ENCODE measurements at regions not wholly inside any gene's neighbourhood (a gene's known extent, or its start where the extent isn't known, plus 50 kb on each side); places are given as distances from the start of the nearest gene placed in this dataset.

DNA sequence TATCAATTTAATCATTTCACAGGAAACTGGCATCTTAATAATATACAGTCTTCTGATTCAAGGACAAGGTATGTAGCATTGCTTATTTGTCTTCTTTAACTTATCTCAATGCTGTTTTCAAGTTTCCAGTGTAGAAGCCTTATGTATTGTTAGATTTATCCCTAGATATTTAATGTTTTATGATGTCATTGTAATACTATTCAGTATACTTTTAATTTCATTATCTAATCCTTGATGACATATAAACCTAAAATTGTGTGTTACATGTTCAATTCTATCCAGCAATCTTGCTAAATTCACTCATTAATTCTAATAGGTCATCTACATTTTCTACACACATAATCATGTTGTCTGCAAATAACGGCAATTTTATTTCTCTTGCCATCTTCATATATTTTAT, 126.3 kb upstream of the SEC61G start:
- no peak for DNase-seq (ENCODE audit: low read depth in 2 of 2)
- no peak overlapping the region for H3K4me3 ChIP-seq (replicated peaks in 1 of 4; ENCODE audit: control extremely low read depth in 1 of 4, insufficient read depth in 1 of 4, low read depth in 3 of 4, low read length in 4 of 4)
- no peak overlapping the region for H2AFZ ChIP-seq (ENCODE audit: low read length)
- no peak overlapping the region for H3K4me2 ChIP-seq (ENCODE audit: extremely low read depth, insufficient read depth, low read length)
- no peak overlapping the region for H3K9ac ChIP-seq (ENCODE audit: insufficient read depth, low read length)
- H3K36me3 ChIP-seq (ENCODE audit: control insufficient read depth, insufficient read depth, low read length), result no peaks in the 10 kb centered on the region
- no peaks in the 10 kb centered on the region for H3K9me3 ChIP-seq (ENCODE audit: control insufficient read depth, insufficient read depth, low read depth, low read length)
- no peak overlapping the region for H3K27ac ChIP-seq (ENCODE audit: insufficient read depth, low read length)
- no peaks in the 10 kb centered on the region for H4K20me1 ChIP-seq (ENCODE audit: control insufficient read depth, extremely low read depth, insufficient read depth, low read length)
- no peaks in the 10 kb centered on the region for H3K27me3 ChIP-seq (ENCODE audit: control insufficient read depth, insufficient read depth, low read length)
- no peak for TF ChIP-seq EZH2 (IDR thresholded peaks at IDR 0.05; ENCODE audit: low read length, missing control alignments)
- TF ChIP-seq, protein P1, sequence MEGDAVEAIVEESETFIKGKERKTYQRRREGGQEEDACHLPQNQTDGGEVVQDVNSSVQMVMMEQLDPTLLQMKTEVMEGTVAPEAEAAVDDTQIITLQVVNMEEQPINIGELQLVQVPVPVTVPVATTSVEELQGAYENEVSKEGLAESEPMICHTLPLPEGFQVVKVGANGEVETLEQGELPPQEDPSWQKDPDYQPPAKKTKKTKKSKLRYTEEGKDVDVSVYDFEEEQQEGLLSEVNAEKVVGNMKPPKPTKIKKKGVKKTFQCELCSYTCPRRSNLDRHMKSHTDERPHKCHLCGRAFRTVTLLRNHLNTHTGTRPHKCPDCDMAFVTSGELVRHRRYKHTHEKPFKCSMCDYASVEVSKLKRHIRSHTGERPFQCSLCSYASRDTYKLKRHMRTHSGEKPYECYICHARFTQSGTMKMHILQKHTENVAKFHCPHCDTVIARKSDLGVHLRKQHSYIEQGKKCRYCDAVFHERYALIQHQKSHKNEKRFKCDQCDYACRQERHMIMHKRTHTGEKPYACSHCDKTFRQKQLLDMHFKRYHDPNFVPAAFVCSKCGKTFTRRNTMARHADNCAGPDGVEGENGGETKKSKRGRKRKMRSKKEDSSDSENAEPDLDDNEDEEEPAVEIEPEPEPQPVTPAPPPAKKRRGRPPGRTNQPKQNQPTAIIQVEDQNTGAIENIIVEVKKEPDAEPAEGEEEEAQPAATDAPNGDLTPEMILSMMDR (conservative IDR thresholded peaks at IDR 0.05 in 1 of 2, IDR thresholded peaks at IDR 0.05 in 1 of 2; ENCODE audit: low read depth in 1 of 2, low read length in 2 of 2), result no peak
- H3K4me1 ChIP-seq (ENCODE audit: control insufficient read depth, extremely low read depth, insufficient read depth, low read length), result no peaks in the 10 kb centered on the region
- no peaks in the 10 kb centered on the region for H3K79me2 ChIP-seq (ENCODE audit: control insufficient read depth, insufficient read depth, low read length)

DNA sequence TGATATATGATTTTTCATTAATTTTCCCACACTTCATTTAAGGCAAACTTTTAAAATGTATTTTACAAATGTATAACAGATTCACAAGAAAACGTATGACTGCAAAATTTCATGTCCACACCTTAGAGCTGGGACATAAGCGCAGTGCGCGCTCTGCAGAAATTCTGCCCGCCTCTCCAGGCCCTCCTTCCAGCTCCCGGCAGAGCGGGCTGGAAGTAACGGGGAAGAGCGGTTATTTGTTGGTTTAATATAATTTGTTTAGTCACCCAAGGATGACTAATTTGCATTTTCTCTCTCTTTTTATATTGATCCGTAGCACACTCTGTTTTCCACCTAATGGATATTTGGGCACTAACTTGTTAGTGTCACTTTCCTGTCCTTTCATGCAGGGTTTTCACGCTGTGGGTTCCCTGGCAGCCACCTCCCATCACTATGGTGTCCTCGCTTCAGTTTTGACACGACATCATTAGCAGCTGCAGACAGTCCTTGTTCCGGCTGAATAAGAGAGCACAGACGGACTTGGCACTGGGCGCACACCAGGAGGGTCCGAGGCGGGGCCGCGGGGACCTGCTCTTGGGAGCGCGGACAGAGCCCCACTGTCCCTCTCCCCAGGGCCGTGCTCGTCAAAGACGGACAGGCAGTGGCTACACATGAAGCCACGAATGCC, 129.2 kb upstream of the SEC61G start:
- no peak for TF ChIP-seq EZH2 (IDR thresholded peaks at IDR 0.05; ENCODE audit: low read length, missing control alignments)
- TF ChIP-seq, protein P1 (conservative IDR thresholded peaks at IDR 0.05 in 1 of 2, IDR thresholded peaks at IDR 0.05 in 1 of 2; ENCODE audit: low read depth in 1 of 2, low read length in 2 of 2), result no peak
- no peaks in the 10 kb centered on the region for H3K4me1 ChIP-seq (ENCODE audit: control insufficient read depth, extremely low read depth, insufficient read depth, low read length)
- no peaks in the 10 kb centered on the region for H3K9me3 ChIP-seq (ENCODE audit: control insufficient read depth, insufficient read depth, low read depth, low read length)
- no peaks in the 10 kb centered on the region for H4K20me1 ChIP-seq (ENCODE audit: control insufficient read depth, extremely low read depth, insufficient read depth, low read length)
- no peaks in the 10 kb centered on the region for H3K79me2 ChIP-seq (ENCODE audit: control insufficient read depth, insufficient read depth, low read length)
- no peak overlapping the region for H3K9ac ChIP-seq (ENCODE audit: insufficient read depth, low read length)
- peak overlapping the region; percentile 90 for H3K4me2 ChIP-seq (ENCODE audit: extremely low read depth, insufficient read depth, low read length)
- H3K27me3 ChIP-seq (ENCODE audit: control insufficient read depth, insufficient read depth, low read length), result no peaks in the 10 kb centered on the region
- peak overlapping the region; percentile 65 for H2AFZ ChIP-seq (ENCODE audit: low read length)
- peak in 1 of 2 donors; percentile 13 for DNase-seq (ENCODE audit: low read depth in 2 of 2)
- peak overlapping the region; percentile 5 to 49 (median 38) for H3K4me3 ChIP-seq (replicated peaks in 1 of 4; ENCODE audit: control extremely low read depth in 1 of 4, insufficient read depth in 1 of 4, low read depth in 3 of 4, low read length in 4 of 4)
- H3K27ac ChIP-seq (ENCODE audit: insufficient read depth, low read length), result no peak overlapping the region
- H3K36me3 ChIP-seq (ENCODE audit: control insufficient read depth, insufficient read depth, low read length), result no peaks in the 10 kb centered on the region

DNA sequence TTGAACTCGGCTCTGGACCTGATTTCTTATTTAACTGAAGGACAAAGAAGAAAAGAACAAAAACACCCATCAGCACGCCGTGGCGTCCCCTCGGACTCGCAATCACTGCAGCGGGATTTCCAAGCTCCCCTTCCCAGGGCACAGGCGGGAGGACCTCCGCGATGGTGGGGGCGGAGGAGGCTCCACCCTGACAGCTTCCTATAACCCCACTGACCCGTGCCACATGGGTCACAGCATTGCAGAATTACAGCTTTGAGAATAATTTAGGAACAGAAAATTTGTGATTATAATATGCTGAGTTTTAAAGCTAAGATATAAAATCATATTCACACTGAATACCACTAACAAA, 129.7 kb upstream of the SEC61G start:
- H3K36me3 ChIP-seq (ENCODE audit: control insufficient read depth, insufficient read depth, low read length), result no peaks in the 10 kb centered on the region
- no peaks in the 10 kb centered on the region for H3K4me1 ChIP-seq (ENCODE audit: control insufficient read depth, extremely low read depth, insufficient read depth, low read length)
- H3K9me3 ChIP-seq (ENCODE audit: control insufficient read depth, insufficient read depth, low read depth, low read length), result no peaks in the 10 kb centered on the region

More for the DNA sequence above, 129.7 kb upstream of the SEC61G start:
- Histone ChIP-seq H4K20me1 (ENCODE audit: control insufficient read depth, extremely low read depth, insufficient read depth, low read length) (no peaks in the 10 kb centered on the region), H3K79me2 (ENCODE audit: control insufficient read depth, insufficient read depth, low read length) (no peaks in the 10 kb centered on the region), H3K9ac (ENCODE audit: insufficient read depth, low read length) (no peak overlapping the region), H3K27me3 (ENCODE audit: control insufficient read depth, insufficient read depth, low read length) (no peaks in the 10 kb centered on the region), H3K27ac (ENCODE audit: insufficient read depth, low read length) (no peak overlapping the region), H3K4me2 (ENCODE audit: extremely low read depth, insufficient read depth, low read length) (peak overlapping the region; percentile 90), H2AFZ (ENCODE audit: low read length) (peak overlapping the region; percentile 65), H3K4me3 (replicated peaks in 1 of 4; ENCODE audit: control extremely low read depth in 1 of 4, insufficient read depth in 1 of 4, low read depth in 3 of 4, low read length in 4 of 4) (peak overlapping the region; percentile 5 to 49 (median 38))
- TF ChIP-seq EZH2 (IDR thresholded peaks at IDR 0.05; ENCODE audit: low read length, missing control alignments), result no peak
- TF ChIP-seq, protein P1 (conservative IDR thresholded peaks at IDR 0.05 in 1 of 2, IDR thresholded peaks at IDR 0.05 in 1 of 2; ENCODE audit: low read depth in 1 of 2, low read length in 2 of 2), result no peak
- no peak for DNase-seq (ENCODE audit: low read depth in 2 of 2)

All from fibroblast of lung (primary cell).